ENCODE measurements at regions not wholly inside any gene's neighbourhood (a gene's known extent, or its start where the extent isn't known, plus 50 kb on each side); places are given as distances from the start of the nearest gene placed in this dataset.

- peaks cover 0 to 3% (median 2%) of the 10 kb centered on the region in 7 donors for H3K9me3 Mint-ChIP-seq
- intact Hi-C loops (cut with micrococcal nuclease) = no loop called here
Observed at GRCh38 chr14:40581264-40581663, 1025.4 kb upstream of the LRFN5 start.

GRCh38 chr14:40576880-40577478, 1029.7 kb upstream of the LRFN5 start:
- intact Hi-C loops (cut with micrococcal nuclease) = no loop called here
- Mint-ChIP-seq H3K27ac (no peak overlapping the region), H3K4me3 (no peak overlapping the region), H3K27me3 (ENCODE audit: low read depth in 3 of 3) (no peaks in the 10 kb centered on the region), H3K36me3 (no peaks in the 10 kb centered on the region), H3K9me3 (peaks cover 0 to 5% (median 3%) of the 10 kb centered on the region in 7 donors), H3K4me1 (no peaks in the 10 kb centered on the region)
- Histone ChIP-seq H3K9ac (ENCODE audit: insufficient read depth, low read length, poor library complexity, severe bottlenecking) (no peak overlapping the region), H3K4me1 (ENCODE audit: control insufficient read depth in 1 of 2, insufficient read depth in 2 of 2, low read length in 2 of 2) (no peaks in the 10 kb centered on the region), H3K4me2 (replicated peaks; ENCODE audit: extremely low read depth, low read length, poor library complexity, severe bottlenecking) (no peak overlapping the region), H3K27ac (ENCODE audit: low read depth in 1 of 2, low read length in 2 of 2) (no peak overlapping the region), H2AFZ (ENCODE audit: insufficient read depth, low read depth, low read length, poor library complexity, severe bottlenecking) (no peak overlapping the region), H3K4me3 (replicated peaks in 1 of 3; ENCODE audit: low read depth in 2 of 3, low read length in 3 of 3) (no peak overlapping the region), H3K36me3 (replicated peaks in 1 of 2; ENCODE audit: control insufficient read depth in 1 of 2, insufficient read depth in 2 of 2, low read length in 2 of 2) (no peaks in the 10 kb centered on the region), H3K79me2 (ENCODE audit: insufficient read depth, low read length) (no peaks in the 10 kb centered on the region), H3K9me3 (replicated peaks in 1 of 2; ENCODE audit: control insufficient read depth in 1 of 2, insufficient read depth in 1 of 2, low read length in 2 of 2) (no peaks in the 10 kb centered on the region), H4K20me1 (ENCODE audit: insufficient read depth, low read length) (no peaks in the 10 kb centered on the region), H3K27me3 (ENCODE audit: control insufficient read depth in 2 of 2, insufficient read depth in 2 of 2, low read length in 2 of 2) (no peaks in the 10 kb centered on the region)
- TF ChIP-seq, protein P1, sequence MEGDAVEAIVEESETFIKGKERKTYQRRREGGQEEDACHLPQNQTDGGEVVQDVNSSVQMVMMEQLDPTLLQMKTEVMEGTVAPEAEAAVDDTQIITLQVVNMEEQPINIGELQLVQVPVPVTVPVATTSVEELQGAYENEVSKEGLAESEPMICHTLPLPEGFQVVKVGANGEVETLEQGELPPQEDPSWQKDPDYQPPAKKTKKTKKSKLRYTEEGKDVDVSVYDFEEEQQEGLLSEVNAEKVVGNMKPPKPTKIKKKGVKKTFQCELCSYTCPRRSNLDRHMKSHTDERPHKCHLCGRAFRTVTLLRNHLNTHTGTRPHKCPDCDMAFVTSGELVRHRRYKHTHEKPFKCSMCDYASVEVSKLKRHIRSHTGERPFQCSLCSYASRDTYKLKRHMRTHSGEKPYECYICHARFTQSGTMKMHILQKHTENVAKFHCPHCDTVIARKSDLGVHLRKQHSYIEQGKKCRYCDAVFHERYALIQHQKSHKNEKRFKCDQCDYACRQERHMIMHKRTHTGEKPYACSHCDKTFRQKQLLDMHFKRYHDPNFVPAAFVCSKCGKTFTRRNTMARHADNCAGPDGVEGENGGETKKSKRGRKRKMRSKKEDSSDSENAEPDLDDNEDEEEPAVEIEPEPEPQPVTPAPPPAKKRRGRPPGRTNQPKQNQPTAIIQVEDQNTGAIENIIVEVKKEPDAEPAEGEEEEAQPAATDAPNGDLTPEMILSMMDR (IDR thresholded peaks at IDR 0.05) = no peak
- DNase-seq = no peak
- 64% methylated on average over 1 of the region's 4 CpGs for WGBS (ENCODE audit: insufficient coverage)

More at GRCh38 chr14:40581264-40581663, 1025.4 kb upstream of the LRFN5 start:
- Mint-ChIP-seq H3K27me3 (ENCODE audit: low read depth in 3 of 3) (no peaks in the 10 kb centered on the region), H3K4me3 (no peak overlapping the region), H3K36me3 (no peaks in the 10 kb centered on the region), H3K27ac (no peak overlapping the region), H3K4me1 (no peaks in the 10 kb centered on the region)
- H3K27me3 ChIP-seq (ENCODE audit: control insufficient read depth in 2 of 2, insufficient read depth in 2 of 2, low read length in 2 of 2) = no peaks in the 10 kb centered on the region
- H3K4me2 ChIP-seq (replicated peaks; ENCODE audit: extremely low read depth, low read length, poor library complexity, severe bottlenecking) = no peak overlapping the region
- no peaks in the 10 kb centered on the region for H3K79me2 ChIP-seq (ENCODE audit: insufficient read depth, low read length)
- H3K9ac ChIP-seq (ENCODE audit: insufficient read depth, low read length, poor library complexity, severe bottlenecking) = no peak overlapping the region
- H3K27ac ChIP-seq (ENCODE audit: low read depth in 1 of 2, low read length in 2 of 2) = no peak overlapping the region
- no peak overlapping the region for H2AFZ ChIP-seq (ENCODE audit: insufficient read depth, low read depth, low read length, poor library complexity, severe bottlenecking)
- H3K9me3 ChIP-seq (replicated peaks in 1 of 2; ENCODE audit: control insufficient read depth in 1 of 2, insufficient read depth in 1 of 2, low read length in 2 of 2) = no peaks in the 10 kb centered on the region
- no peak for DNase-seq
- H4K20me1 ChIP-seq (ENCODE audit: insufficient read depth, low read length) = no peaks in the 10 kb centered on the region
- no peak overlapping the region for H3K4me3 ChIP-seq (replicated peaks in 1 of 3; ENCODE audit: low read depth in 2 of 3, low read length in 3 of 3)
- no CpG with 5 or more reads among the region's 3 CpGs for WGBS (ENCODE audit: insufficient coverage)
- TF ChIP-seq, protein P1 (IDR thresholded peaks at IDR 0.05) = no peak
- no peaks in the 10 kb centered on the region for H3K36me3 ChIP-seq (replicated peaks in 1 of 2; ENCODE audit: control insufficient read depth in 1 of 2, insufficient read depth in 2 of 2, low read length in 2 of 2)
- no peaks in the 10 kb centered on the region for H3K4me1 ChIP-seq (ENCODE audit: control insufficient read depth in 1 of 2, insufficient read depth in 2 of 2, low read length in 2 of 2)
